ENCODE measurements at regions not wholly inside any gene's neighbourhood (a gene's known extent, or its start where the extent isn't known, plus 50 kb on each side); places are given as distances from the start of the nearest gene placed in this dataset.

GRCh38 chr10:61836888-61837754, 64.4 kb upstream of the ARID5B start:
- H3K9ac ChIP-seq (ENCODE audit: low read length) = no peak overlapping the region
- no peak overlapping the region for H2AFZ ChIP-seq (ENCODE audit: low read depth, low read length, severe bottlenecking)
- no peak overlapping the region for H3K27ac ChIP-seq (ENCODE audit: low read depth, low read length)
- no peaks in the 10 kb centered on the region for H3K9me2 ChIP-seq (replicated peaks; ENCODE audit: insufficient read depth, low read length)
- TF ChIP-seq EZH2phosphoT487 (conservative IDR thresholded peaks at IDR 0.05; ENCODE audit: low read length) = no peak
- no peak for TF ChIP-seq CTCF (IDR thresholded peaks at IDR 0.05; ENCODE audit: insufficient read depth, low read length, poor library complexity, severe bottlenecking)
- H3K9me3 ChIP-seq (ENCODE audit: insufficient read depth, low read length) = no peaks in the 10 kb centered on the region
- no peaks in the 10 kb centered on the region for H3K79me2 ChIP-seq (ENCODE audit: insufficient read depth, low read length)
- H3K4me3 ChIP-seq (ENCODE audit: insufficient read depth, low read length, poor library complexity, severe bottlenecking) = no peak overlapping the region
- no peak overlapping the region for H3K4me2 ChIP-seq (ENCODE audit: low read depth, low read length, poor library complexity, severe bottlenecking)
- H4K20me1 ChIP-seq (ENCODE audit: low read depth, low read length) = no peaks in the 10 kb centered on the region
- H3K27me3 ChIP-seq (ENCODE audit: low read length) = no peaks in the 10 kb centered on the region
- no peaks in the 10 kb centered on the region for H3F3A ChIP-seq (ENCODE audit: insufficient read depth)
- H3K36me3 ChIP-seq (ENCODE audit: low read length) = no peaks in the 10 kb centered on the region

GRCh38 chr10:61837755-61838171, 63.7 kb upstream of the ARID5B start:
- H3K9me2 ChIP-seq (replicated peaks; ENCODE audit: insufficient read depth, low read length) = no peaks in the 10 kb centered on the region
- no peaks in the 10 kb centered on the region for H3K36me3 ChIP-seq (ENCODE audit: low read length)
- H3K79me2 ChIP-seq (ENCODE audit: insufficient read depth, low read length) = no peaks in the 10 kb centered on the region
- H2AFZ ChIP-seq (ENCODE audit: low read depth, low read length, severe bottlenecking) = no peak overlapping the region
- H3K27ac ChIP-seq (ENCODE audit: low read depth, low read length) = no peak overlapping the region
- H3K4me3 ChIP-seq (ENCODE audit: insufficient read depth, low read length, poor library complexity, severe bottlenecking) = no peak overlapping the region
- no peak for TF ChIP-seq CTCF (IDR thresholded peaks at IDR 0.05; ENCODE audit: insufficient read depth, low read length, poor library complexity, severe bottlenecking)
- TF ChIP-seq EZH2phosphoT487 (conservative IDR thresholded peaks at IDR 0.05; ENCODE audit: low read length) = no peak
- no peaks in the 10 kb centered on the region for H3K27me3 ChIP-seq (ENCODE audit: low read length)
- no peaks in the 10 kb centered on the region for H3K9me3 ChIP-seq (ENCODE audit: insufficient read depth, low read length)
- no peak overlapping the region for H3K9ac ChIP-seq (ENCODE audit: low read length)
- H3K4me2 ChIP-seq (ENCODE audit: low read depth, low read length, poor library complexity, severe bottlenecking) = no peak overlapping the region
- no peaks in the 10 kb centered on the region for H4K20me1 ChIP-seq (ENCODE audit: low read depth, low read length)
- H3F3A ChIP-seq (ENCODE audit: insufficient read depth) = no peaks in the 10 kb centered on the region

DNA sequence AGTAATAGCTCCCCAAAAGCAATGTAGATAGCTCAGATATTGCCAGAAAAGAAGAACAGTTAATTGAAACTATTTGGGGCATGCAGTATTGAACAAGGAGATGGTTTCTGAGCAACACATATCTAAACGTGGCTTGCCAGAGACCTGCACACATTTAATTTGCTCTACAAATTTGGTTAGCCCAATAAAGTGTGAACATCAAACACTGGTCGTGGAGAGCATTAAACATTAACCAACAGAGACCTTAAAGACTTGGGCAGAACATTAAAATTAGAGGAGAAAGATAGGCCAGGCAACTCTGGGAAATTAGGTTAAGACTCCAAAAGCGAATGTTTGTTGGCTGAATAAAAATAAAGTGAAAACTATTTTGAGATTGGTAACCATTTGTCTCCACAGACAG, 61.6 kb upstream of the ARID5B start:
- Histone ChIP-seq H3K27me3 (ENCODE audit: low read length) (no peaks in the 10 kb centered on the region), H3K9me3 (ENCODE audit: insufficient read depth, low read length) (no peaks in the 10 kb centered on the region), H3K36me3 (ENCODE audit: low read length) (no peaks in the 10 kb centered on the region), H4K20me1 (ENCODE audit: low read depth, low read length) (no peaks in the 10 kb centered on the region), H3K79me2 (ENCODE audit: insufficient read depth, low read length) (no peaks in the 10 kb centered on the region), H3K4me3 (ENCODE audit: insufficient read depth, low read length, poor library complexity, severe bottlenecking) (no peak overlapping the region), H3K4me2 (ENCODE audit: low read depth, low read length, poor library complexity, severe bottlenecking) (no peak overlapping the region), H3F3A (ENCODE audit: insufficient read depth) (no peaks in the 10 kb centered on the region), H2AFZ (ENCODE audit: low read depth, low read length, severe bottlenecking) (no peak overlapping the region), H3K27ac (ENCODE audit: low read depth, low read length) (no peak overlapping the region), H3K9me2 (replicated peaks; ENCODE audit: insufficient read depth, low read length) (no peaks in the 10 kb centered on the region), H3K9ac (ENCODE audit: low read length) (no peak overlapping the region)
- TF ChIP-seq EZH2phosphoT487 (conservative IDR thresholded peaks at IDR 0.05; ENCODE audit: low read length) = no peak

DNA sequence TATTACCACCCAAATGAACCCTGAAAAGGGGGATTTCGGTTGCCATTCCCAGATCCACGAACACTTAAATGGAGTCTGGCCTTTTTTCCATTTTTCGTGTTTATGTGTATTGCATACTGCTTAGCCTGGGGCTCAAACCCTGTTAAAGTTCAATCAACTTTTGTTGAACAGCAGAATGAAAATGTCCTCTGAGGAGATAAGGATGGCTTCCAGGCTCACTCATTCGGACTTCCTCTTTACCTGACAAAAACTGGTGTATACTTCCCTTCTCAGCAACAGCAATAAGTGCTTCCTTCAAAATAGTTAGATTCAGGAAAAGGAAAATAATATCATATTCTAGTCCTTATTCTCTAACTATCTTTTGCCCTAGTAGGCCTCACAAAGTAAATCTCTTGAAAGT, 61.1 kb upstream of the ARID5B start:
- Histone ChIP-seq H2AFZ (ENCODE audit: low read depth, low read length, severe bottlenecking) (no peak overlapping the region), H3K27ac (ENCODE audit: low read depth, low read length) (no peak overlapping the region), H3K4me3 (ENCODE audit: insufficient read depth, low read length, poor library complexity, severe bottlenecking) (no peak overlapping the region), H3K4me2 (ENCODE audit: low read depth, low read length, poor library complexity, severe bottlenecking) (no peak overlapping the region), H3K36me3 (ENCODE audit: low read length) (no peaks in the 10 kb centered on the region), H3F3A (ENCODE audit: insufficient read depth) (no peaks in the 10 kb centered on the region), H3K9me2 (replicated peaks; ENCODE audit: insufficient read depth, low read length) (no peaks in the 10 kb centered on the region), H3K79me2 (ENCODE audit: insufficient read depth, low read length) (no peaks in the 10 kb centered on the region), H3K9me3 (ENCODE audit: insufficient read depth, low read length) (no peaks in the 10 kb centered on the region), H3K27me3 (ENCODE audit: low read length) (no peaks in the 10 kb centered on the region), H4K20me1 (ENCODE audit: low read depth, low read length) (no peaks in the 10 kb centered on the region), H3K9ac (ENCODE audit: low read length) (no peak overlapping the region)
- no peak for TF ChIP-seq EZH2phosphoT487 (conservative IDR thresholded peaks at IDR 0.05; ENCODE audit: low read length)
- no peak for TF ChIP-seq CTCF (IDR thresholded peaks at IDR 0.05; ENCODE audit: insufficient read depth, low read length, poor library complexity, severe bottlenecking)
